ELR (cell line): ENCODE measurements at regions not wholly inside any gene's neighbourhood (a gene's known extent, or its start where the extent isn't known, plus 50 kb on each side); places are given as distances from the start of the nearest gene placed in this dataset.
"Not testable (repeated sequence)": the region's sequence is repeated elsewhere in the genome, so short reads cannot be mapped to it uniquely, and the experiment has no call there.

ENCODE experiments used
- DNase-seq: peaks from one replicate; pipeline ENCODE4 v3.0.0-alpha.2; 2015; ENCODE audit warnings: low read depth

- no peak for DNase-seq
Observed at GRCh38 chr1:30527511-30528140, 195.8 kb downstream of the MATN1 start.

GRCh38 chr1:30526652-30527345, 196.6 kb downstream of the MATN1 start:
- DNase-seq, result no peak

GRCh38 chr1:30525971-30526651, 197.3 kb downstream of the MATN1 start:
- DNase-seq, result peak; percentile 77

GRCh38 chr1:30525631-30525970, 197.8 kb downstream of the MATN1 start:
- no peak for DNase-seq

- DNase-seq, result no peak
Observed at GRCh38 chr1:30524840-30525617, 198.4 kb downstream of the MATN1 start.

GRCh38 chr1:30524025-30524555, 199.3 kb downstream of the MATN1 start:
- not testable (repeated sequence) for DNase-seq

- peak; percentile 84 for DNase-seq
Observed at GRCh38 chr1:30523055-30524020, 200.0 kb downstream of the MATN1 start.

GRCh38 chr1:30522031-30523004, 201.1 kb downstream of the MATN1 start:
- no peak for DNase-seq

GRCh38 chr1:30521261-30521865, 202.0 kb downstream of the MATN1 start:
- no peak for DNase-seq

- DNase-seq, result no peak
Observed at GRCh38 chr1:30520476-30520875, 202.9 kb downstream of the MATN1 start.

GRCh38 chr1:30519201-30519763, 204.1 kb downstream of the MATN1 start:
- DNase-seq, result no peak

GRCh38 chr1:30518696-30519095, 204.7 kb downstream of the MATN1 start:
- no peak for DNase-seq

GRCh38 chr1:30518186-30518585, 205.2 kb downstream of the MATN1 start:
- DNase-seq, result no peak

- not testable (repeated sequence) for DNase-seq
Observed at GRCh38 chr1:30517666-30518065, 205.7 kb downstream of the MATN1 start.

GRCh38 chr1:30517241-30517640, 206.1 kb downstream of the MATN1 start:
- not testable (repeated sequence) for DNase-seq

- no peak for DNase-seq
Observed at GRCh38 chr1:30516485-30516858, 206.9 kb downstream of the MATN1 start.

- DNase-seq, result no peak
Observed at GRCh38 chr1:30515755-30516484, 207.5 kb downstream of the MATN1 start.

- DNase-seq, result no peak
Observed at GRCh38 chr1:30514945-30515344, 208.4 kb downstream of the MATN1 start.
